OCI-LY1 (cell line): ENCODE measurements at regions not wholly inside any gene's neighbourhood (a gene's known extent, or its start where the extent isn't known, plus 50 kb on each side); places are given as distances from the start of the nearest gene placed in this dataset.

Experiments used
- H2AFZ ChIP-seq: fragments of 200-600 bp; sonication (generic), shearing (Covaris generic); 2 replicates; pipeline ENCODE4 v1.6.0; 2014; ENCODE audit warnings: antibody characterized with exemption, mild to moderate bottlenecking, low read length
- H3F3A ChIP-seq: fragments of 200-600 bp; sonication (generic), shearing (Covaris generic); 2 replicates; pipeline ENCODE4 v1.6.0; 2014; ENCODE audit warnings: mild to moderate bottlenecking, antibody characterized with exemption, low read length, moderate library complexity; ENCODE audit not compliant: insufficient read depth
- H3K27ac ChIP-seq: fragments of 200-600 bp; sonication (generic); 2 replicates; pipeline ENCODE4 v1.5.1; 2014; ENCODE audit warnings: low read length, mixed run types, mild to moderate bottlenecking, low read depth; ENCODE audit not compliant: poor library complexity, severe bottlenecking
- H3K27me3 ChIP-seq: fragments of 200-600 bp; sonication (generic); 2 replicates; pipeline ENCODE4 v1.6.0; 2014; ENCODE audit warnings: antibody characterized with exemption, mild to moderate bottlenecking, low read length, moderate library complexity; ENCODE audit not compliant: insufficient read depth
- H3K36me3 ChIP-seq: fragments of 200-600 bp; sonication (generic); 2 replicates; pipeline ENCODE4 v1.6.1; 2014; ENCODE audit warnings: mild to moderate bottlenecking, antibody characterized with exemption, low read length, moderate library complexity, mixed read lengths; ENCODE audit not compliant: insufficient read depth
- H3K4me1 ChIP-seq: fragments of 200-600 bp; sonication (generic); 2 replicates; pipeline ENCODE4 v1.5.1; 2014; ENCODE audit warnings: mild to moderate bottlenecking, low read length, moderate library complexity; ENCODE audit not compliant: insufficient read depth, severe bottlenecking
- H3K4me2 ChIP-seq: fragments of 200-600 bp; sonication (generic), shearing (Covaris generic); 2 replicates; pipeline ENCODE4 v1.6.1; 2014; ENCODE audit warnings: low read length
- H3K4me3 ChIP-seq: fragments of 200-600 bp; sonication (generic); 2 replicates; pipeline ENCODE4 v1.5.1; 2014; ENCODE audit warnings: low read length, low read depth, mild to moderate bottlenecking, mixed read lengths; ENCODE audit not compliant: poor library complexity, severe bottlenecking
- H3K79me2 ChIP-seq: fragments of 200-600 bp; shearing (Covaris generic); 2 replicates; pipeline ENCODE4 v1.6.1; 2016; ENCODE audit warnings: mixed run types, low read length, mixed read lengths; ENCODE audit not compliant: insufficient read depth
- H3K9ac ChIP-seq: fragments of 200-600 bp; sonication (generic), shearing (Covaris generic); 2 replicates; pipeline ENCODE4 v1.6.1; 2014; ENCODE audit warnings: mild to moderate bottlenecking, low read length, mixed read lengths
- H3K9me2 ChIP-seq: fragments of 200-600 bp; sonication (generic), shearing (Covaris generic); 2 replicates; pipeline ENCODE4 v1.6.1; 2014; ENCODE audit warnings: low read depth, mild to moderate bottlenecking, low read length, mixed read lengths
- H3K9me3 ChIP-seq: fragments of 200-600 bp; shearing (Covaris generic); 2 replicates; pipeline ENCODE4 v1.6.1; 2014; ENCODE audit warnings: low read length, mixed read lengths
- H4K20me1 ChIP-seq: fragments of 200-600 bp; sonication (generic), shearing (Covaris generic); 2 replicates; pipeline ENCODE4 v1.6.0; 2016; ENCODE audit warnings: mild to moderate bottlenecking, low read length; ENCODE audit not compliant: insufficient read depth
- EZH2 ChIP-seq: fragments of 200-600 bp; sonication (generic), shearing (Covaris generic); IDR thresholded peaks from 2 replicates; pipeline ENCODE4 v1.8.0; 2017; ENCODE audit warnings: borderline replicate concordance, mixed run types, mild to moderate bottlenecking, antibody characterized with exemption, low read length, moderate library complexity, mixed read lengths
- TF ChIP-seq, protein P1 (sequence below): fragments of 200-600 bp; sonication (generic), shearing (Covaris generic); IDR thresholded peaks from 2 replicates; pipeline ENCODE4 v1.5.1; 2017; ENCODE audit warnings: mild to moderate bottlenecking, antibody characterized with exemption, low read length, moderate library complexity, mixed read lengths

DNA sequence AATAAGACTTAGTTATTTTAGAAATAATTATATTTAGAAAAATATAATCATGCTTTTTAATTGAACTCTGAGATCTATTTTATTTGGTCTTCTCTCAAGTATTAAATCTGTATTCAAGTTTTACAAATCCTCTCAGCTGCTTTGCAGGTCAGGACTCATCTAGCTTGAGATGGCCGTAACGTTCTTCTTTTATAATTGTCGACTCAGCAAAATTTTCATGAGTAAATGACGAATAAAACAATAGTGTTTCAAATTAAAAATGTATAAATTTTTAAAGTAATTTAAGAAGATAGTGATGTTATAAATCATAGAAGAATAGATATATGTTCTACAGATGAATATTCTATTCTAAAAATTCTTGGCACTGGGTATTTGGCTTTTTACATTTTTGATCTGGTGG lies 957.1 kb upstream of the EYS start:
- Histone ChIP-seq H3F3A (no peaks in the 10 kb centered on the region), H3K79me2 (no peaks in the 10 kb centered on the region), H3K36me3 (no peaks in the 10 kb centered on the region), H3K27me3 (no peaks in the 10 kb centered on the region), H3K9me2 (no peaks in the 10 kb centered on the region), H2AFZ (no peak overlapping the region), H3K4me3 (no peak overlapping the region), H3K27ac (no peak overlapping the region), H3K9me3 (no peaks in the 10 kb centered on the region), H3K9ac (no peak overlapping the region), H3K4me2 (no peak overlapping the region), H4K20me1 (no peaks in the 10 kb centered on the region), H3K4me1 (no peaks in the 10 kb centered on the region)
- TF ChIP-seq, protein P1, sequence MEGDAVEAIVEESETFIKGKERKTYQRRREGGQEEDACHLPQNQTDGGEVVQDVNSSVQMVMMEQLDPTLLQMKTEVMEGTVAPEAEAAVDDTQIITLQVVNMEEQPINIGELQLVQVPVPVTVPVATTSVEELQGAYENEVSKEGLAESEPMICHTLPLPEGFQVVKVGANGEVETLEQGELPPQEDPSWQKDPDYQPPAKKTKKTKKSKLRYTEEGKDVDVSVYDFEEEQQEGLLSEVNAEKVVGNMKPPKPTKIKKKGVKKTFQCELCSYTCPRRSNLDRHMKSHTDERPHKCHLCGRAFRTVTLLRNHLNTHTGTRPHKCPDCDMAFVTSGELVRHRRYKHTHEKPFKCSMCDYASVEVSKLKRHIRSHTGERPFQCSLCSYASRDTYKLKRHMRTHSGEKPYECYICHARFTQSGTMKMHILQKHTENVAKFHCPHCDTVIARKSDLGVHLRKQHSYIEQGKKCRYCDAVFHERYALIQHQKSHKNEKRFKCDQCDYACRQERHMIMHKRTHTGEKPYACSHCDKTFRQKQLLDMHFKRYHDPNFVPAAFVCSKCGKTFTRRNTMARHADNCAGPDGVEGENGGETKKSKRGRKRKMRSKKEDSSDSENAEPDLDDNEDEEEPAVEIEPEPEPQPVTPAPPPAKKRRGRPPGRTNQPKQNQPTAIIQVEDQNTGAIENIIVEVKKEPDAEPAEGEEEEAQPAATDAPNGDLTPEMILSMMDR: no peak
- TF ChIP-seq EZH2: no peak

DNA sequence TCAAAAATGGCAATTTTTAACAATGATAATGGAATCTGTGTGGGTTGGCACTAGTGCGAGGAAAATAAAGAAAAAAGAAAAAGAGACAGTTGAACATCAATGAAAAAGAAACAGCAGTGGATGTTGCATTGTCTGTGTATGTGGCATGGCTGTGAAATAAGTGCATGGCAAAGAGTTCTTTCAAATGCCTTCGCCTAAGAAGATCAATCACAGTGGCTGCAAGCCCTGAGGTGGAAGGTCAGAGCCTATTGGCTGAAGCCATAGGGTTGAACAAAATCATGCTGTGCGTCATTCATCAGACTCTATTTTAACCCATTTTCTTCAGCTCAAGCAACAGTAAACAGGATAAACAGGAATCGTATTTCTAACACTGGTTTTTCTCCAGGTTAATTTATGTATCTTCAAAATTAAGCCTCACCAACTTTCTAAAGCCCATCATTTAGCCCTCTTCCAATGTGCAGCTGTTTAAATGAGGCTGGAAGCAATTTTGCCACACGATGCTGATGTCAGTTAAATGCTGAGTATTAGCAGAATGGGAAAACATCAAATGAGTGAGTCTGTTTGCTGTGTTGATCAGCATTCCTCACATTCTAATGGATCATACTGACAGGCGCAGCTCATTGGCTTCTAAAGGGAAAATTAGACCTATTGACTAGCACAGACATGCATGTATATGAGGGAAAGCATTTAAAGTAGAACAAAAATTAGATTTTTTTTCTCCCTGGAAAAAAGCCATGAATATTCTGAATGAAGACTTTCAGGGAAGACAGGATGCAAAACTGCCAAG lies 955.9 kb upstream of the EYS start:
- Histone ChIP-seq H3F3A (no peaks in the 10 kb centered on the region), H3K4me3 (no peak overlapping the region), H3K9me2 (no peaks in the 10 kb centered on the region), H3K9me3 (no peaks in the 10 kb centered on the region), H4K20me1 (no peaks in the 10 kb centered on the region), H3K4me2 (no peak overlapping the region), H3K4me1 (no peaks in the 10 kb centered on the region), H3K27ac (no peak overlapping the region), H3K79me2 (no peaks in the 10 kb centered on the region), H3K36me3 (no peaks in the 10 kb centered on the region), H3K27me3 (no peaks in the 10 kb centered on the region), H2AFZ (no peak overlapping the region), H3K9ac (no peak overlapping the region)
- TF ChIP-seq, protein P1: no peak
- TF ChIP-seq EZH2: no peak

DNA sequence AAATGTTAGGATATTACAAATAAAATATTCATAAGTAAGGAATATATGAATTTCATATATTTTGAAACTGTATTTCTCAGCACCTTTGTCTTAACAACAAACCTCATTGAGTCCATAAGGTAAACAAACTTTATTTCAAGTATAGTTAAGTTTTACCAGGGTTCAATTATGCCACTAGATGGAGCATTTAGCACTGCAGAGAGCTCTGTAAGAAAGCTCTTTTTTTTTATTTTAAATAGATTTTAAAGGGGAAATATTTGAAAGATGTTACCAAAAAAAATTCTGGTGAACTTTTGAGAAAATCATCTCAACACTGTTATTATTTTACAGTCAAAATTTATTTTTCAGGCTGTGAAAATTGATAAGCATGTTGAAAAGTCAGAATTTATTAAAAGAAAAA lies 955.2 kb upstream of the EYS start:
- H3K79me2 ChIP-seq: no peaks in the 10 kb centered on the region
- H3K27me3 ChIP-seq: no peaks in the 10 kb centered on the region
- H3K4me2 ChIP-seq: no peak overlapping the region
- H4K20me1 ChIP-seq: no peaks in the 10 kb centered on the region
- H2AFZ ChIP-seq: no peak overlapping the region
- no peaks in the 10 kb centered on the region for H3K9me3 ChIP-seq
- H3K36me3 ChIP-seq: no peaks in the 10 kb centered on the region
- H3K27ac ChIP-seq: no peak overlapping the region
- H3F3A ChIP-seq: no peaks in the 10 kb centered on the region
- H3K9me2 ChIP-seq: no peaks in the 10 kb centered on the region
- no peaks in the 10 kb centered on the region for H3K4me1 ChIP-seq
- no peak overlapping the region for H3K4me3 ChIP-seq
- TF ChIP-seq EZH2: no peak
- TF ChIP-seq, protein P1: peak; percentile 19; the same call in 1 of the 2 replicates
- no peak overlapping the region for H3K9ac ChIP-seq
